ENCODE measurements at regions not wholly inside any gene's neighbourhood (a gene's known extent, or its start where the extent isn't known, plus 50 kb on each side); places are given as distances from the start of the nearest gene placed in this dataset.

DNA sequence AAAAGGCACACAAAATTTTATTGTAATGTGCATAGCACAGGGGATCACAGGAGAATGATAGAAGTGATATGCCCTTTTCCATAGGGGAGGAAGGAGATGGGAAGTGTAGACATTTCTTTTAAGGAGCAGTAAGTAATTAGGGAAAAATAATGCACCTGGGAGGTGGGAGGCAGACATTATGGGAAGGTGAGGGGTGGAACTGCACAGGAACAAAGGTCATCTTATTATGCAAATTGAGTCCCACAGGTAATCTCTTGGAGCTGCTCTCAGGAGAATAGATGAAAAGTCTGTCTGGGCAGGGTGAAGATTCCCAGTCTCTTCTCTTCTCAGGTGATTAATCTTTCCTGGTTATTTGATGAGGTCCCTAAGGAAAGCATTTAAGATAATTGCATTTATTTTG lies 331.5 kb downstream of the ENC1 start:
- DNase-seq, result no peak

DNA sequence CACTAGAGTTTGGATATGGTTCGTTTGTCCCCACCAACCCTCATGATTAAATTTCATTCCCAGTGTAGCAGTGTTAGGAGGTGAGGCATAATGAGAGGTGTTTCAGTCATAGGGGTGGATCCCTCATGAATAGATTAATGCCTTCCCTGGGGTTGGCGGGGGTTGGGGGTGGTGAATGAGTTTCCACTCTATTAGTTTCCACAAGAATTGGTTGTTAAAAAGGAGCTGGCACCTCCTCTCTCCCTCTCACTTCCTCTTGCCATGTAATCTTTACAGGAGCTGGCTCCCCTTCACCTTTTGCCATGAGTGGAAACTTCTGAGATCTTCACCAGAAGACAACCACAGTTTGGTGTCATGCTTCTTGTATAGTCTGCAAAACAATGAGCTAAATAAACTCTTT lies 333.7 kb downstream of the ENC1 start:
- no peak for DNase-seq

DNA sequence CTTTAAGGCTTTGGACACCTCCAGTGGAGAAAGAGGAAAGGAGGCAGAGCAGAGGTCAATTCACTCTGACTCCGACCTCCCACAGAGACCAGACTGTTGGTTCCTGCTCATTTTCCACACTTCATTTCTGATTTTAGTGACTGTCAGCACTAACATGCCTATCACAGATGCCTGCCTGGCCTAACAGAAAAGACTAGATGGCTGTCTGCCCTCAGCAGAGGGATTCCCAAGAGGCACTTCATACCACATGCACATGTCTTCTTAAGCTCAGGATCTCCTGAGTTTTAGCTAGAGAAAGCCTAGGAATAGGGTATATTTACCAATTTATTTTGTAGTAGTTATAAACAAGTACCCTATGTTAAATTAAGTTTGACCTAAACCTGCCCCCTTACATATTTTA lies 336.0 kb downstream of the ENC1 start:
- no peak for DNase-seq

DNA sequence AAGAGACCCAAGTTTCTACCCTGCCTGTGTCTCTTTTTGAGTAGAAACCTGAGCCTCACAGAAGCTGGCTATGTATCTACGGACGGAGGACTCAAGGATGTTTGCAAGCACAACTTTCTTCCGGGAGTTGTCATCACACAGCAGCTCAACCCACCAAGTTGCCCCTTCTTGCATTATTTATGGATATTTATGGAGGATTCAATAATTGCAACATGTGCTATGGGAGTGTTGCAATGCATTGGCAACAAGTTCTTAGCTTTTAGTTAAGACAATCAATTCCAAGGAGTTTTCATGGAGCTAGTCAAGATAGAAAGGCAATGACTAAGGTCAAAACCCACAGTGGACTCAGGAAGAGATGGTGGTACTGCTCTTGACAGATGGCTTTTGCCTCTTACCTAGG lies 336.9 kb downstream of the ENC1 start:
- no peak for DNase-seq

DNA sequence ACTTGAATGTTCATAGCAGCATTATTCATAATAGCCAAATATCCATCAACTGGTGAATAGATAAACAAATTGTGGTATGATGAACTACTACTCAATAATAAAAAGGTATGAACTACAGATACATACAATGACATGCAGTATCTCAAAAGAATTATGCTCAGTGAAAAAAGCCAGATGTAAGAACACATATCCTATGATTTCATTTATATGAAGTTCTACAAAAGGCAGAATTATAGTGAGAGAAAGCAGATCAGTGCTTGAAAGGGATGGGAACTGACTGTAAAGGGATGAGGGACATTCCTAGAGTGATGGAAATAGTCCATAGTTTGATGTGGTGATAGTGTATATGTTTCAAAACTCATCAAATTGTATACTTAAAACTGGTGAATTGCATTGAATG lies 339.0 kb downstream of the ENC1 start:
- no peak for DNase-seq

DNA sequence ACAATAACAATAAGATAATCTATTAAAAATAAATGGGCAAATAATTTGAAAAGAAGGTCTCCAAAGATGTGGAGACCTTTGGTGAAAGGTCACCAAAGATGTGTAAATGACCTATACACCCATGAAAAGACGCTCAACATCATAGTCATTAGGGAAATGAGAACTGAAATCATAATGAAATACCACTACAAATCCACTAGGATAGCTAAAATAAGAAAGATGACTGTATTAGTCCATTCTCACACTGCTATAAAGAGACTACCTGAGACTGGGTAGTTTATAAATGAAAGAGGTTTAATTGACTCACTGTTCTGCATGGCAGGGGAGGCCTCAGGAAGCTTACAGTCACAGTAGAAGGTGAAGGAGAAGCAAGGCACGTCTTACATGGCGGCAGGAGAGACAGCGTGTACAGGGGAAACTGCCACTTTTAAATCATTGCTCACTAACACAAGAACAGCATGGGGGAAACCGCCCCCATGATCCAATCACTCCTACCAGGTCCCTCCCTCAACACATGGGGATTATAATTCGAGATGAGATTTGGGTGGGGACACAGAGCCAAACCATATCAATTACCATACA lies 339.6 kb downstream of the ENC1 start:
- no peak for DNase-seq

DNA sequence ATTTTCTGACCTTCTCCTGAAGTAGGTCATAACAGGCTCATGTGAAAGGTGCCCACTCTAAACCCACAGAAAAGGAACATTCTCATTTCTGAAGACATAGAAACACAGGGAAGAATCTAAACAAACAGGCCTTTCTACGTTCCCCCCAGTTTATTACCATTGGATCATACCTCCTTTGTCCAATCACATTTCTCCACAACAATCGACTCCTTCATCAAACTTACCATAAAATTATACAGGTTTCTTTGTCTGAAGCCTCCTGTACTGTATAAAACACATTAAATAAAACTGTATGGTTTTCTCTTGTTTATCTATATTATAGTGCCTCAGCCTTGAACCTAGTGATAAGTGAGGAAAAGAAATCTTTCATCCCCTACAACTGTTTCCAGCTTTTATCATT lies 340.7 kb downstream of the ENC1 start:
- no peak for DNase-seq

DNA sequence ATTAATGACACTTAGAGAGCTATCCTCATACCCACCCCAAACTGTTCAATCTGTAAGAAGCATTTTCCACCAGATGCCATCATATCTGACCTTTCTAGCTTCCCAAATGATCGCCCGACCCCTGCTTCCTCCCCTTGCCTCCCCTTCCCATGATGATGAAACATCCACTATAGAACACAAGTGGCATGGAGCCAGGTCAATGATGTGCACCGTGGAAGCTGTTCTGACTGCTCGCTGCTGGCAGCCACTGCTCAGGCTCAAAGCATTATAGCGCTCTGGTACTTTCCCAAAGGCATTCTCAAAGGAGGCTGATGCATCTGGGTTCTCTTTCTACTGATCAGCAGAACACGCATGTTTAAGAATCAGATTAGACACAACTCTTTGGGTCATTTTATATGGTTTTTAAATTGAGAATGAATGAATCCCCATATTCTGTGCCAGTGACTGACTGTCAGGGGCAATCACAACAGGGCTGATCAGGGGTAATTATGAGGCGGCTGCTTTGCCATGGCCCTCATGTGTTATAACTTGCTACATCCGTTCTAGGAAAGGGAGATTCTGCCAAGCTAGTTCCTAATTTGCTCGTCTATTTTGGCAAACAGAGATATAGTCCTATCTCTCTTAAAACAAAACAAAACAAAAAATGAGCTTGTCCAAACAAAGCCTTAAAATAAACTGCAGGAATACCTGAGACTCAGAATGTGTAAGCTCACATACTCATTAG lies 343.7 kb downstream of the ENC1 start:
- DNase-seq, result no peak

DNA sequence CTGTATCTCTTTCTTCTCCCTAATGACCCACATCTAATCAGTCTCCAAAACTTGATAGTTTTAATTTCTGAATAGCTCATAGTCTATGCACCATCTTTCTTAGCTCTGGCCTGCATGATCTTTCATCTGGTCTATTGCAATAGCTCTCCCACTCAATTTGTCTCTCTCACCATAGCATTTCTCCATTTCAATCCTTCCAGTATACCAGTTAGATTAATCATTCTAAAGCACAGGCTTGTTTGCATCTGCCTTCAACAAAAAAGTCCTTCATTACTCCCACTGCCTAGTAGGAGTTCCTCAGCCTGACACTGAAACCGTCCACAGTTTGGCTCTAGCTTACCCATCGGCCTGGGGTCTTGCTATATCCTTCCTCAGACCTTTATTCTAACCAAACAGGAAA lies 344.9 kb downstream of the ENC1 start:
- DNase-seq, result no peak

DNA sequence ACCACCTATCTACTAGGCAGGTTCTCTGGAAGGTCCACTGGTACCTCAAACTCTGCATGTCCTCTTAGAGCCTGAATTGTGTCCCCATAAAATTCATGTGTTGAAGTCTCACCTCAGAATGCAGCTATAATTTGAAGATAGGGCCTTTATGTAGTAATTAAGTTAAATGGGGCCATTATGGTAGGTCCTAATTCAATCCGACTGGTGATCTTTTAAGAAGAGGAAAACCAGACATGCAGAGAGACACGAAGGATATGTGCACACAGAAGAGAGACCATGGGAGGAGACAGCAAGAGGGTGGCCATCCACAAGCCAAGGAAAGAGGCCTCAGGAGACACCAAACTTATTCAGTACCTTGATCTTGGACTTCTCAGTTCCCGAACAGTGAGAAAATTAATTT lies 345.4 kb downstream of the ENC1 start:
- no peak for DNase-seq

DNA sequence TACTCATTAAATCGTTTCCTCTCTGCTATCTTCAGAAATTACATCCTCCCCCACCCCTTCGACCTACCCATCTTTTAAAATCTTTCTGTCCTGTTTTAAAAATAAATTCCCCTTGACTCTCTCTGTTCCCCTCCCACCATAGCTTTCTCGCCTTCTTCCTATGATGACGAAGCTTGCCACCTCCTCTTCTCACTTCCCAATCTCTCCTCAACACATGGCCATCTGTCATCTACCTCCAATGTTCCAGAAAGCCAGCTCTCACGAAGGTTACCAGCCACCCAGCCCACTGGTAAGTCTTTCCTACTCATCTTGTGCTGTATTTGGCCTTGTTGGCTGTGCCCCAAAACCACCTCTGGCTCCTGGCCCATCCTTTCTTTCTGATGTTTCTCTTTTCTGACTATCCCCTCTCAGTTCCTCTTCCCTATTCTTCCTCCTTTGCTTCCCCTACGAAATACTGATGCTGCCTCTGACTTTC lies 346.3 kb downstream of the ENC1 start:
- no peak for DNase-seq

DNA sequence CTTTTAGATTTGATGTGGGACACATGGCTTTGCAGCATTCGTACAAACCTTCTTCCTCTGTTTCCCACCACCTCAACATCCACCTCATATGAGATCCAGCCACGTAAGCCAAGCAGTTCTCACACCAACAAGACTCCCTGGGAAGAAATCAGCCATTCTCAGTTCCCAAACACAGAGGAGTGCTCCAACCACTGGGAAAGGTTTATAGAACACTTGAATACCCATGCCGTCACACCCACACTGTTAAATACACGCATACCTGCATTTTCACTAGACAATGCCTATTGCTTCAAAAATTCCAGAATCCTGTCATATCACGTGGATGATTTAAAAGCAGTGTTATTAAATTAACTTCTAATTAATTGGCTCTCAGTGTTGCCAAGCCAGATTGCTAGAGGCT lies 347.3 kb downstream of the ENC1 start:
- DNase-seq, result no peak

DNA sequence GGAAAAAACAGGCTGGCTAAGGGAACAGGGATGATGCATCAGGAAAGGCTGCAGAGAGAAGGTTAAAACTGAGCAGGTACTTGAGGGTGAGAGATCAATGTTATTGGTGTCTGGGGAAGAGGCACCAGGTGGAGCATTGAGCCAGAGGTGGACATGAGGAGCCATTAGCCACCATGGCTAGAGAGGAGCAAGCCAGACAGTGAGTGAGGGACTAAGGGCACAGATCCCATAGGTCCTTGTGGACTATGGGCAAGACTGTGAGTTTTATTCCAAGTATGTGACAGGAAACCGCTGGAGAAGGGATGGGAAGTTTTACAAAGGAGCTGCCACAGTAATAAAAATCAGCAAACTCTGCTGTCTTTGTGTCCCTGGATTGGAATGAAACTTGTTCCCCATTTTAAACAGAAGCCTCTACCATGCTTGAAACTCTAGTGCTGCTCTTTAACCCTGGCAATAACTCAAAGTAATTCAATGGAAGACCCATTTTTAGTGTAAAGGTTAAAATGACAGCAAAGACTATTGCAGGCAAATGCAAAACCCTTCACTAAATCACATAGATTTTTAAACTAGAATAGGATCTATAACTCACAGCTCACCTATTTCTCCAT lies 349.8 kb downstream of the ENC1 start:
- no peak for DNase-seq

DNA sequence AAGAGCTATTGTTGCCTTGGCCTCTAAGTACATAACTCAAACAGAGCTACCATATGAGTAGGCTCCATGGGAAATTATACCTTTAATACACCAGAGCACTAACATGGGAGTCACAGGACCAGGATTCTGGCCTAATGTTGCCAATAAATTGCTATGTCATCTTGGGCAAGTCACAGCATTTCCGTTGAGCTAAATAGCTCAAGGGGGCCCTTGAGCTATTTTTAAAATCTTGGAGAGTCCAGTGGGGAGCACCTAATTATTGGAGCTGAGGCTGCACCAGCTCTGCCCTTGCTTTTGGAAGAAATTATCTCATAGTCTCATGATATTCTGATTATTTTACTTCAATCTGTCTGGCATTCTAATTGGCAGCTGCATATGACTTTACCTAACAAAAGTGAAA lies 350.8 kb downstream of the ENC1 start:
- DNase-seq, result no peak

DNA sequence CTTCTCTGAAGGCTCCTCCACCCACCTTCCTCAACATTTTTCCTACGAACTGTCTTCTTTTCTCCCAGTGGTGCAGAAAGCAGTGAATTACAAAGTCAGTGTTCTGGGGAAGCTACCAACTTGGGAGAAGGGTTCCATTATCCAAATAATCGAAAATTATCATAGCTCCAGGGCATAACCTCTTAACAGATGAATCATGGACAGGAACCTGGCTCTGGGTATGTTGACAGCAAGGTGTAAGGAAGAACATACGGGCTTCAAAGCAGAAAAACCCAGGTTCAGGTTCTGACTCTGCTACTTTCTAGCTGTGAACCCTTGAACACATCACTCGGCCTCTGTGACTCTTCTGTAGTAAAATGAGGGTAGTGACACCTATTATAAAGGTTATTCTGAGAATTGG lies 351.3 kb downstream of the ENC1 start:
- no peak for DNase-seq

DNA sequence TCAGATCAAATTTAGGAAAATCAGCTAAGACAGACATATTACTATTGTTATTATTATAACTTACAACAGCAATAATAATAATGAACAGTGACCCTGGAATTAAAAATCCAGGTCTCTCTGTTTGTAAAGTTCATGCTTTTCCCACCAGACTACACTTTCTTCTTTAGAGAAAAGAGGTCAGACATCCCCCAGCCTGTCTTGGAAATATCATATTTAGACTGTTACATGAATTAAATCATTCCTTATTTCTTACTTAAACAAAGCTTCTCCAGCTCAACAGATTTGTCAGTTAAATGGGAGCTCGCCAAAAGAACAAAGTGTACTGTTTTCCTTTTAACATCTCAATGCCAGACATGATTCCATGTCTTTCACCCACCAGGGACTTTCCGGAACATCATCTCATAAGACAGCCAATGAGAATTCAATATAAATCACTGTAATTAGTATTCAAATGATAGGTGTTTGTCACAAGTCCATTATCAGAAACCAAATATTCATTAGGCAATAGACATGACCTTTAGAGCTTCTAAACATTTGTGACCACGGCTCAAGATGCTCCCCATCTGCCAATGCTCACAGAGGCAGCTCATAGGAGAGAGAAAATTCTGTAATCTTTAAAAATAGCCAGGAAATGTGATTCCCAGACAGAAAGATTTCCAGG lies 351.9 kb downstream of the ENC1 start:
- no peak for DNase-seq

DNA sequence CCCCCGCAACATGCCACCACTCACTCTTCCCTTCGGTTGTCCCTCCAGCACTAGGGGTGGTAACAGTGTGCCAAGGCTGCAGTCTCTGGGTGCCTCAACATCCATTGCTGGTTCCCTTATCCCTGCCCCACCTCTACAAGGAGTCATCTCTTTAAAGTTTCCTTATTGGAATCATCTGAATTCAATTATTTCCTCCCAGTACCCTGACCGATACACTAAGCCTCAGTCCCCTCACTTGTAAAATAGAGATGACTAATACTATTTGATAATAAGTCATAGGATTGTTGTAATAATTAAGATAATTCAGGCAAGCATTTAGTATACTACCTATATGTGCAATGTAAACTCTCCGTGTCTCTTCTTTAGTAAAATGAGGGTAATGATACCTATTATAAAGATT lies 352.5 kb downstream of the ENC1 start:
- no peak for DNase-seq

DNA sequence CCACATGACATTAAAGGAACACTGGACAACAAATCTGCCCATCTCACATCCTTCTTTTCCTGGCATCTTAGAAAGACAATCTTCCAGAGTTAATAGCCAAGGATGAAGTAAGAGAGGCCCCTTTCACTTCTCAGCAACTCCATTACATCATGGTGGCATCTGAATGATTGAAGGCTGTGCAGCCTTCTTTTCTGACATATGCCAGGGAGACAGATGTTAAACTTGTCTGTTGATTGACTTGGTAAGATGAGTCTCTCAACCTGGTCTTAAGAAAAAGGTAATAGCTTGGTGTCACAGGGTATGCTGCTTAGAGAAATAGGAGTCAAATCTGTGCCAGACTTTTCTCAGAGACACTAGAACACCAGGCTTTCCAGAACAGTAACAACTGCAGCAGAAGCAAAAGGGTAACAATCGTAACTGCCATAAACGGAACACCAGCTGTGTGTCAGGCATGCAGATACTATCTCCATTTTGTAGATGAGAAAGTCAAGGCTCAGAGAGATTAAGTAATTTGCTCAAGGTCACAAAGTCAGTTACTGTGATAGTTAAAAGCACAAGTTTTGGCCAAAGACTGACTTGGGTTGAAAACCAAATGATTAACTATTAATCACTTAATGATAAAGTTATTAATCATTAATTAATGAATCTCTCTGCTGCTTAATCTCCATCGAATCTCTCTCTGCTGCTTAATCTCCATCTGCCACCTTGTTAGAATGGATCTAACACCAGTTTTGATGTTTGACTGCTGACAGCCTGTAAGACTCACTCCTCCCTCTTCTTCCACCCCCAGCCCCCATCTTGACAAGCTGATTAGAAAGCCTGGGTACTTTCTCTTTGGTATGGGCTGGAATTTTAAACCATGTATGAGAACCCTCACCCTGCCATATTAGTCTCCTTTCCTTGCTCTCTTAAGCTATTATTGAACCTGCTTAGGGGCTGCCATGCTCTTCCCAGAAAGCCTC lies 353.5 kb downstream of the ENC1 start:
- DNase-seq, result no peak

DNA sequence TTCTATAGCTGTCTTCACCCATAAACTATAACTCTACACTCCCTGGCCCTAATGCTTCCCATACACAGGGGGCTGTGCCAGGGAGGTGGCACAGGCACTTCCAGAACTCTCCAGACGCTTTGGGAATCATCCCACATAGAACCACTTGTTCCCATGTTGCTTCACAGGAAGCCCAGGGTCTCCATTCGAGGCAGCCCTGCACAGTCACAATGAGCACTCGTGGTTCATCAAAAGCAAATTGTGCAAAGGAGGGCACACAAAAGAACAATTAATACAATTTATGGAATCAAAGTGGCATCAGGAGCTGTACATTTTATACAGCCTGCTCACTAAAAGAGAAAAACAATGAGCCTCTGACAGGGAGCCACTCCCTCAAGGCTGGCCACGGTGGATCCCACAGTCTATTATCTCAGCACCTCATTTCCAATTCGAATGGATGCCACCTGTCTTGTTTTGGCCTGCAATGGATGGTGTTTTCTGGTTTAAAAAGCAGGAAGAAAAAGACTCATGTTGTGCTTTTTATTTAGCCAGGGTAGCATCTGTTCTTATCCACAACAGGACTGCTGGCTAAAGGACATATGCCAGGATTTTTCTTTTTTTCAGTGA lies 354.8 kb downstream of the ENC1 start:
- no peak for DNase-seq

DNA sequence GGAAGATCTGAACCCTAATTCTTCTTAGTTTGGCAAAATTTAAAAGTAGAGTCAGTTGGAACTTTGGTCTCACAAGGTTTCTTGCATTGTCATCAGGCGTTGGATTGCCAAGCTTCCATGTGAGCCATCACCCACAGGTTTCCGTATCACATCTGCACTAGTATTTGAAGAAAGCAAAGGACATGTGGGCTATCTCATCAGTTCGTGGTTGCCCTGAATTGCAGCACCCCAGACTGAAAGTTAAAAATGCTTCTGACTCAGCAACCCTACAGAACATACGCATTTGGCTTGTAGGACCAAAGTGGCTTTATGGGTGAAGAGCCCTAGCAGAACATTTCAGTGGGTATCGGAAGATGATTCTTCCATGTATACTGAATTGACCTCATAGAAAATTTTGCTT lies 358.0 kb downstream of the ENC1 start:
- no peak for DNase-seq

DNA sequence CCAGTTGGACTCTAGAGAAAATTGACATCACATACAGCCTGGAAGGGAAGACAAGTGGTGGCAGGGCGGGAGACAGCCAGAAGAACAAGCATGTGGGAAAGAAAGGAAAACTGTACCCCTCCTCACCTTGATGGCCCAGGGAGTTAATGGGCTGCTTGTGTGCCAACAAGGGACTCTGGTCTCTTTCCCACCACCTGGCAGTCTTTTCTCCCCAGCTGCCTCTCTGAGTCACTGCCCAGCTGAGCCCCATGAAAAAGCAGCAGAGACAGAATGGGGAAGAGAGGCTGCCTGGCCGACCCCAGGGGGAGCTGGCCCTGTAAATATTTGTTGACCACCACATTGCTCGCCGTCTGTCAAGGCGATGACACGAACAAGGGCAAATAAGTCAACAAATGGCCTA lies 359.4 kb downstream of the ENC1 start:
- DNase-seq, result no peak

DNA sequence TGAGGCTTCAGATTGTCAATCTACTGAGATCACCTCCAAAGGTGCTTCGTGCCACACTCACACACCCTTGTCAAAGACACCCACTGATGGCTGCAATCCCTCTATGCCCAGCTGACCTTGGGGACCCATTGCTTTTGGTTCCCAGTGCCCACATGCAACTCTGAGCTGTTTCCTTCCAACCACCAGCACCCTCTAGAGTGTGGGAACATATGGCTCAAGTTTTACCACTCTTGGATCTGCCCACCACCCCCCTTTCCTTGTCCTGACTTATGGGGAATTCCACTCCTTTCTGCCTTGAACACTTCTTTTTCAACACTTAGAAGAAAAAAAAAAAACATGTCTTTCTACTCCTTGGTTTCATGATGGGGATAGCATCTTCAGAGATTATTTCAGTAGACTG lies 360.2 kb downstream of the ENC1 start:
- no peak for DNase-seq

DNA sequence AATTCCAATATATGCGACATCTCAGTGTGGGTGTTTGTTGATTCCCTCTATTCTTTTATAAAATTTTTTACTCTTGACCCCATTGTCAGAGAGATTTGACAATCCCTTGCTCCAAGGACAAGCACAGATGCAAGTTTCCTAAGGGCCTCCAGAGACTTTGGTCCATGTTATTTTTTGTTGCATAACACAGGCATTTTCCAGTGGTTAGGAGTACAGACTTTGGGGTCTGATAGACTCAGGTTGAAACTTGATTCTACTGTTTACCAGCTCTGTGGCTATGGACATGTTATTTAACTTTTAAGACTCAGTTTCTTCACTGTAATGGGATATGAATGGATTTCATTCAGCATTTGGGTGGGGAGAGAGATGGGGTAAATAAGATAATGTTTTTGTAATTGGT lies 361.3 kb downstream of the ENC1 start:
- DNase-seq, result no peak

All from stimulated activated naive CD4-positive, alpha-beta T cell treated with Interleukin-2 at 50 U/mL for 16 hours (primary cell).